ENCODE measurements at regions not wholly inside any gene's neighbourhood (a gene's known extent, or its start where the extent isn't known, plus 50 kb on each side); places are given as distances from the start of the nearest gene placed in this dataset.
"Not testable (repeated sequence)": the region's sequence is repeated elsewhere in the genome, so short reads cannot be mapped to it uniquely, and the experiment has no call there.

GRCh38 chr14:103233328-103233727, 100.7 kb upstream of the EIF5 start:
- no peak for DNase-seq
- Mint-ChIP-seq H3K4me3 (ENCODE audit: low read depth, unreplicated experiment) (no peak overlapping the region), H3K4me1 (ENCODE audit: low read depth, unreplicated experiment) (no peaks in the 10 kb centered on the region), H3K27ac (ENCODE audit: unreplicated experiment) (no peak overlapping the region), H3K9me3 (ENCODE audit: low read depth, unreplicated experiment) (peaks cover 3% of the 10 kb centered on the region), H3K36me3 (ENCODE audit: insufficient read depth, unreplicated experiment) (peaks cover 10% of the 10 kb centered on the region), H3K27me3 (ENCODE audit: unreplicated experiment) (no peaks in the 10 kb centered on the region)
- intact Hi-C loops (cut with micrococcal nuclease; ENCODE audit: unreplicated experiment), result no loop called here
- BruUV-seq (replicated peaks), result no TSS peak
- CTCF ChIA-PET, result no interaction called here
- TF ChIP-seq, protein P1, sequence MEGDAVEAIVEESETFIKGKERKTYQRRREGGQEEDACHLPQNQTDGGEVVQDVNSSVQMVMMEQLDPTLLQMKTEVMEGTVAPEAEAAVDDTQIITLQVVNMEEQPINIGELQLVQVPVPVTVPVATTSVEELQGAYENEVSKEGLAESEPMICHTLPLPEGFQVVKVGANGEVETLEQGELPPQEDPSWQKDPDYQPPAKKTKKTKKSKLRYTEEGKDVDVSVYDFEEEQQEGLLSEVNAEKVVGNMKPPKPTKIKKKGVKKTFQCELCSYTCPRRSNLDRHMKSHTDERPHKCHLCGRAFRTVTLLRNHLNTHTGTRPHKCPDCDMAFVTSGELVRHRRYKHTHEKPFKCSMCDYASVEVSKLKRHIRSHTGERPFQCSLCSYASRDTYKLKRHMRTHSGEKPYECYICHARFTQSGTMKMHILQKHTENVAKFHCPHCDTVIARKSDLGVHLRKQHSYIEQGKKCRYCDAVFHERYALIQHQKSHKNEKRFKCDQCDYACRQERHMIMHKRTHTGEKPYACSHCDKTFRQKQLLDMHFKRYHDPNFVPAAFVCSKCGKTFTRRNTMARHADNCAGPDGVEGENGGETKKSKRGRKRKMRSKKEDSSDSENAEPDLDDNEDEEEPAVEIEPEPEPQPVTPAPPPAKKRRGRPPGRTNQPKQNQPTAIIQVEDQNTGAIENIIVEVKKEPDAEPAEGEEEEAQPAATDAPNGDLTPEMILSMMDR (IDR thresholded peaks at IDR 0.05; ENCODE audit: unreplicated experiment), result no peak

DNA sequence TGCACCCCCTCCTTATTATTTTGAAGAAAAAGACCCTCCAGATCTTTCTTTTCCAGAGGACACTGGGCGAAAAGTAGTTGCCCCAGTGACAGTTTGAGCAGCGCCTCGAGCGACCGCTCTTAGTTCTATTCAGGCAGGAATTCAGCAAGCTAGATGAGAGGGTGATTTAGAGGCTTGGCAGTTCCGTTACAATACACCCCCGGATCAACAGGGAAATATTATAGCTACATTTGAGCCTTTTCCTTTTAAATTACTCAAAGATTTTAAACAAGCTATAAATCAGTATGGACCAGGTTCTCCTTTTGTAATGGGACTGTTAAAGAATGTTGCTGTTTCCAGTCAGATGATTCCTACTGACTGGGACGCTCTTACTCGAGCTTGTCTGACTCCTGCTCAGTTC, 99.2 kb upstream of the EIF5 start:
- intact Hi-C loops (cut with micrococcal nuclease; ENCODE audit: unreplicated experiment); H3K27ac Mint-ChIP-seq (ENCODE audit: unreplicated experiment); H3K4me1 Mint-ChIP-seq (ENCODE audit: low read depth, unreplicated experiment); BruUV-seq (replicated peaks); H3K27me3 Mint-ChIP-seq (ENCODE audit: unreplicated experiment); DNase-seq; H3K4me3 Mint-ChIP-seq (ENCODE audit: low read depth, unreplicated experiment); H3K9me3 Mint-ChIP-seq (ENCODE audit: low read depth, unreplicated experiment): not testable (repeated sequence)
- H3K36me3 Mint-ChIP-seq (ENCODE audit: insufficient read depth, unreplicated experiment), result peaks cover 10% of the 10 kb centered on the region
- CTCF ChIA-PET, result interaction anchor here (0.8 kb wide), 1 partner anchor 129 kb away, joined by 3 read pairs; no protein-coding TSS in a partner anchor

GRCh38 chr14:103235506-103235905, 98.5 kb upstream of the EIF5 start:
- H3K9me3 Mint-ChIP-seq (ENCODE audit: low read depth, unreplicated experiment); H3K4me1 Mint-ChIP-seq (ENCODE audit: low read depth, unreplicated experiment); H3K36me3 Mint-ChIP-seq (ENCODE audit: insufficient read depth, unreplicated experiment); DNase-seq; BruUV-seq (replicated peaks); H3K27ac Mint-ChIP-seq (ENCODE audit: unreplicated experiment); intact Hi-C loops (cut with micrococcal nuclease; ENCODE audit: unreplicated experiment); H3K4me3 Mint-ChIP-seq (ENCODE audit: low read depth, unreplicated experiment); H3K27me3 Mint-ChIP-seq (ENCODE audit: unreplicated experiment): not testable (repeated sequence)
- CTCF ChIA-PET, result interaction anchor here (0.8 kb wide), 1 partner anchor 130 kb away, joined by 3 read pairs; no protein-coding TSS in a partner anchor

- TF ChIP-seq, protein P1 (IDR thresholded peaks at IDR 0.05; ENCODE audit: unreplicated experiment), result no peak
- Mint-ChIP-seq H3K9me3 (ENCODE audit: low read depth, unreplicated experiment) (peaks cover 16% of the 10 kb centered on the region), H3K4me3 (ENCODE audit: low read depth, unreplicated experiment) (no peak overlapping the region), H3K4me1 (ENCODE audit: low read depth, unreplicated experiment) (no peaks in the 10 kb centered on the region), H3K27me3 (ENCODE audit: unreplicated experiment) (no peaks in the 10 kb centered on the region), H3K27ac (ENCODE audit: unreplicated experiment) (no peak overlapping the region), H3K36me3 (ENCODE audit: insufficient read depth, unreplicated experiment) (peaks cover 6% of the 10 kb centered on the region)
- intact Hi-C loops (cut with micrococcal nuclease; ENCODE audit: unreplicated experiment), result no loop called here
- CTCF ChIA-PET, result no interaction called here
- no TSS peak for BruUV-seq (replicated peaks)
- DNase-seq, result no peak
These were observed 94.3 kb upstream of the EIF5 start for GRCh38 chr14:103239751-103240150.

GRCh38 chr14:103241531-103241930, 92.5 kb upstream of the EIF5 start:
- intact Hi-C loops (cut with micrococcal nuclease; ENCODE audit: unreplicated experiment), result no loop called here
- DNase-seq, result no peak
- Mint-ChIP-seq H3K27ac (ENCODE audit: unreplicated experiment) (no peak overlapping the region), H3K4me3 (ENCODE audit: low read depth, unreplicated experiment) (no peak overlapping the region), H3K36me3 (ENCODE audit: insufficient read depth, unreplicated experiment) (no peaks in the 10 kb centered on the region), H3K9me3 (ENCODE audit: low read depth, unreplicated experiment) (peaks cover 16% of the 10 kb centered on the region), H3K27me3 (ENCODE audit: unreplicated experiment) (no peaks in the 10 kb centered on the region), H3K4me1 (ENCODE audit: low read depth, unreplicated experiment) (peaks cover 11% of the 10 kb centered on the region)
- BruUV-seq (replicated peaks), result no TSS peak
- TF ChIP-seq, protein P1 (IDR thresholded peaks at IDR 0.05; ENCODE audit: unreplicated experiment), result no peak
- CTCF ChIA-PET, result interaction anchor here (0.6 to 1.7 kb wide), 2 partner anchors 12 to 22 kb away, joined by 3 read pairs; no protein-coding TSS in a partner anchor

Data from Calu3 (cell line).